WTC11 (cell line): ENCODE measurements at regions not wholly inside any gene's neighbourhood (a gene's known extent, or its start where the extent isn't known, plus 50 kb on each side); places are given as distances from the start of the nearest gene placed in this dataset.

ENCODE experiments used
- ATAC-seq: fragments of 200-7000 bp; cut with Tn5 transposase; 2 replicates; pipeline ENCODE4 v1.10.0; 2021; ENCODE audit warnings: mild to moderate bottlenecking, moderate library complexity
- CTCF ChIA-PET: fragments of 300-600 bp; sonication (Branson Sonifier 250); formaldehyde crosslinking; loops from one replicate; lab custom pipeline; 2021; ENCODE audit warnings: antibody characterized with exemption; lab: Charles Lee
- POLR2A ChIA-PET: fragments of 350-600 bp; sonication (Branson Sonifier 250); formaldehyde crosslinking; loops from one replicate; lab custom pipeline; 2021; ENCODE audit warnings: antibody characterized with exemption; lab: Charles Lee
- DNase-seq: peaks from one replicate; pipeline ENCODE4 v3.0.0; 2021; ENCODE audit warnings: low spot score
- H3K27ac Mint-ChIP-seq: 2 replicates; pipeline ENCODE4 v1.8.0; 2021; ENCODE audit warnings: mixed read lengths
- H3K27me3 Mint-ChIP-seq: 2 replicates; pipeline ENCODE4 v1.8.0; 2021; ENCODE audit warnings: low read depth, mild to moderate bottlenecking, moderate library complexity, mixed read lengths
- H3K36me3 Mint-ChIP-seq: 2 replicates; pipeline ENCODE4 v1.8.0; 2021; ENCODE audit warnings: mixed read lengths
- H3K4me1 Mint-ChIP-seq: 2 replicates; pipeline ENCODE4 v1.8.0; 2022; ENCODE audit warnings: mixed read lengths
- H3K4me3 Mint-ChIP-seq: 2 replicates; pipeline ENCODE4 v1.8.0; 2021; ENCODE audit warnings: mild to moderate bottlenecking, moderate library complexity, mixed read lengths
- H3K9me3 Mint-ChIP-seq: 2 replicates; pipeline ENCODE4 v1.8.0; 2021; ENCODE audit warnings: mixed read lengths
- ATF2 ChIP-seq: sonication (generic); formaldehyde crosslinking; IDR thresholded peaks from 2 replicates; pipeline ENCODE4 v1.8.1; 2022; ENCODE audit warnings: low read depth, missing genetic modification reagents, borderline replicate concordance
- FOXP1 ChIP-seq: sonication (generic); formaldehyde crosslinking; IDR thresholded peaks from 2 replicates; pipeline ENCODE4 v1.8.0; 2022; ENCODE audit warnings: missing genetic modification reagents, mild to moderate bottlenecking, moderate library complexity, borderline replicate concordance
- JUN ChIP-seq: sonication (generic); formaldehyde crosslinking; IDR thresholded peaks from 2 replicates; pipeline ENCODE4 v1.8.0; 2023; ENCODE audit warnings: mild to moderate bottlenecking, missing genetic modification reagents
- MXD4 ChIP-seq: fragments of 250-450 bp; sonication (Bioruptor Pico); IDR thresholded peaks from 2 replicates; pipeline ENCODE4 v1.8.0; 2021; ENCODE audit warnings: mild to moderate bottlenecking, moderate library complexity, borderline replicate concordance
- MYBL2 ChIP-seq: sonication (generic); formaldehyde crosslinking; IDR thresholded peaks from 2 replicates; pipeline ENCODE4 v1.8.1; 2023; ENCODE audit warnings: mild to moderate bottlenecking, moderate library complexity, missing genetic modification reagents
- NFATC4 ChIP-seq: fragments of 250-450 bp; sonication (Bioruptor Pico); IDR thresholded peaks from 2 replicates; pipeline ENCODE4 v1.9.0; 2021; ENCODE audit warnings: mild to moderate bottlenecking
- TEAD4 ChIP-seq: sonication (generic); formaldehyde crosslinking; IDR thresholded peaks from 2 replicates; pipeline ENCODE4 v1.8.0; 2022; ENCODE audit warnings: mild to moderate bottlenecking, missing genetic modification reagents
- ZBTB43 ChIP-seq: sonication (generic); formaldehyde crosslinking; IDR thresholded peaks from 2 replicates; pipeline ENCODE4 v1.8.1; 2023; ENCODE audit warnings: mild to moderate bottlenecking, missing genetic modification reagents
- ZNF121 ChIP-seq: sonication (generic); formaldehyde crosslinking; IDR thresholded peaks from 2 replicates; pipeline ENCODE4 v1.8.0; 2023; ENCODE audit warnings: missing genetic modification reagents
- ZNF532 ChIP-seq: fragments of 250-450 bp; sonication (Bioruptor Pico); IDR thresholded peaks from 2 replicates; pipeline ENCODE4 v1.9.0; 2021; ENCODE audit warnings: mild to moderate bottlenecking, borderline replicate concordance
- TF ChIP-seq, protein P1 (sequence below): sonication (generic); formaldehyde crosslinking; IDR thresholded peaks from 2 replicates; pipeline ENCODE4 v1.8.0; 2023; ENCODE audit warnings: missing genetic modification reagents, mild to moderate bottlenecking, borderline replicate concordance
- TF ChIP-seq, protein P2 (sequence below): fragments of 250-450 bp; sonication (Bioruptor Pico); conservative IDR thresholded peaks from 2 replicates; pipeline ENCODE4 v1.9.0; 2021; ENCODE audit warnings: mild to moderate bottlenecking
- TF ChIP-seq, protein P3 (sequence below): fragments of 200-600 bp; IDR thresholded peaks from 2 replicates; pipeline ENCODE4 v1.8.0; 2022; ENCODE audit warnings: antibody characterized with exemption

DNA sequence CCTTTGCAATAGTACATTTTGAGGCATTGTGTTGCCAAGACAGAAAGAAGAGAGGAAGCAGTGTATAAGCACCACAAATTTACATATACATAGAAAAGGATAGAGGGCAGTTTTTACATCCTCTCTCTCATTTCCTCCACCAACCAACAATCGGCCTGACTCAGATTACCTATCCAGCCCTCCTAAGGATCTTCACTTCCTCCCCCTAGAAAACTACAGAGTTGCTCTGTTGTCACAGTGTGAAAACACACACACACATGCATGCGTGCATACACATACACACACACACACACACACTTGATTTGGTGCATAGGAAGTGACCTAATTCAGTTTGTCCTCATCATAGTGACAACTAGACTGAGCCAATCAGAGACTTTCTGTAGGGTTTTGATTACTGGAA is 98.8 kb upstream of the SPRY1 start (continued):
- TF ChIP-seq, protein P1, sequence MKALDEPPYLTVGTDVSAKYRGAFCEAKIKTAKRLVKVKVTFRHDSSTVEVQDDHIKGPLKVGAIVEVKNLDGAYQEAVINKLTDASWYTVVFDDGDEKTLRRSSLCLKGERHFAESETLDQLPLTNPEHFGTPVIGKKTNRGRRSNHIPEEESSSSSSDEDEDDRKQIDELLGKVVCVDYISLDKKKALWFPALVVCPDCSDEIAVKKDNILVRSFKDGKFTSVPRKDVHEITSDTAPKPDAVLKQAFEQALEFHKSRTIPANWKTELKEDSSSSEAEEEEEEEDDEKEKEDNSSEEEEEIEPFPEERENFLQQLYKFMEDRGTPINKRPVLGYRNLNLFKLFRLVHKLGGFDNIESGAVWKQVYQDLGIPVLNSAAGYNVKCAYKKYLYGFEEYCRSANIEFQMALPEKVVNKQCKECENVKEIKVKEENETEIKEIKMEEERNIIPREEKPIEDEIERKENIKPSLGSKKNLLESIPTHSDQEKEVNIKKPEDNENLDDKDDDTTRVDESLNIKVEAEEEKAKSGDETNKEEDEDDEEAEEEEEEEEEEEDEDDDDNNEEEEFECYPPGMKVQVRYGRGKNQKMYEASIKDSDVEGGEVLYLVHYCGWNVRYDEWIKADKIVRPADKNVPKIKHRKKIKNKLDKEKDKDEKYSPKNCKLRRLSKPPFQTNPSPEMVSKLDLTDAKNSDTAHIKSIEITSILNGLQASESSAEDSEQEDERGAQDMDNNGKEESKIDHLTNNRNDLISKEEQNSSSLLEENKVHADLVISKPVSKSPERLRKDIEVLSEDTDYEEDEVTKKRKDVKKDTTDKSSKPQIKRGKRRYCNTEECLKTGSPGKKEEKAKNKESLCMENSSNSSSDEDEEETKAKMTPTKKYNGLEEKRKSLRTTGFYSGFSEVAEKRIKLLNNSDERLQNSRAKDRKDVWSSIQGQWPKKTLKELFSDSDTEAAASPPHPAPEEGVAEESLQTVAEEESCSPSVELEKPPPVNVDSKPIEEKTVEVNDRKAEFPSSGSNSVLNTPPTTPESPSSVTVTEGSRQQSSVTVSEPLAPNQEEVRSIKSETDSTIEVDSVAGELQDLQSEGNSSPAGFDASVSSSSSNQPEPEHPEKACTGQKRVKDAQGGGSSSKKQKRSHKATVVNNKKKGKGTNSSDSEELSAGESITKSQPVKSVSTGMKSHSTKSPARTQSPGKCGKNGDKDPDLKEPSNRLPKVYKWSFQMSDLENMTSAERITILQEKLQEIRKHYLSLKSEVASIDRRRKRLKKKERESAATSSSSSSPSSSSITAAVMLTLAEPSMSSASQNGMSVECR (CRISPR knock-in tag): no peak
- TF ChIP-seq NFATC4 (CRISPR knock-in tag): no peak

GRCh38 chr4:123298261-123298660 is 98.3 kb upstream of the SPRY1 start:
- Mint-ChIP-seq H3K9me3 (no peaks in the 10 kb centered on the region), H3K27ac (peak overlapping the region; percentile 85), H3K36me3 (no peaks in the 10 kb centered on the region), H3K27me3 (no peaks in the 10 kb centered on the region), H3K4me3 (no peak overlapping the region), H3K4me1 (peaks cover 61% of the 10 kb centered on the region)
- ChIA-PET POLR2A (no interaction called here), CTCF (no interaction called here)
- TF ChIP-seq MYBL2 (CRISPR knock-in tag) (no peak), ZBTB43 (no peak), FOXP1 (CRISPR knock-in tag) (no peak), ATF2 (CRISPR knock-in tag) (no peak)
- DNase-seq (no peak), ATAC-seq (no peak)

DNA sequence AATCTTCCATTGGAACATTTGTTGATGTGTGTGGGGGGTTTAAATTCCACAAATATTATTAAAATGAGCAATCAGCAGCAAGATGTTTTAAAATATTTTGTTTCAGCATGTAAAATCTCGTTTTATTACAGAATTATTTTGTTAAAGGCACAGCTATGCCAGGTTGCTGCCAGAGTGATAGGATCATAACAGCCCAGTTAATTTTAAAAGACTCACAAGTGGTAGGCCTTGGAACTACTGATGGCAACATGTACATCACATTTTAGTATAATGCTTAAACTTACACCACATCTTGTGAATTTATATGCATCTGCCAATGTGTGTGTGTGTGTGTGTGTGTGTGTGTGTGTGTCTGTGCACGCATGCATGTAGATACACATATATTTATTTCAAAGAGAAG is 97.8 kb upstream of the SPRY1 start:
- ATAC-seq: no peak
- Mint-ChIP-seq H3K27ac (no peak overlapping the region), H3K4me1 (peaks cover 65% of the 10 kb centered on the region), H3K9me3 (no peaks in the 10 kb centered on the region), H3K36me3 (no peaks in the 10 kb centered on the region), H3K4me3 (no peak overlapping the region), H3K27me3 (no peaks in the 10 kb centered on the region)
- ChIA-PET CTCF (no interaction called here), POLR2A (interaction anchor here (0.7 kb wide), 1 partner anchor 100 kb away, joined by 3 read pairs; no protein-coding TSS in a partner anchor)
- DNase-seq: no peak
- TF ChIP-seq JUN (CRISPR knock-in tag): no peak
- TF ChIP-seq ZNF532 (CRISPR knock-in tag): no peak
- TF ChIP-seq, protein P2, sequence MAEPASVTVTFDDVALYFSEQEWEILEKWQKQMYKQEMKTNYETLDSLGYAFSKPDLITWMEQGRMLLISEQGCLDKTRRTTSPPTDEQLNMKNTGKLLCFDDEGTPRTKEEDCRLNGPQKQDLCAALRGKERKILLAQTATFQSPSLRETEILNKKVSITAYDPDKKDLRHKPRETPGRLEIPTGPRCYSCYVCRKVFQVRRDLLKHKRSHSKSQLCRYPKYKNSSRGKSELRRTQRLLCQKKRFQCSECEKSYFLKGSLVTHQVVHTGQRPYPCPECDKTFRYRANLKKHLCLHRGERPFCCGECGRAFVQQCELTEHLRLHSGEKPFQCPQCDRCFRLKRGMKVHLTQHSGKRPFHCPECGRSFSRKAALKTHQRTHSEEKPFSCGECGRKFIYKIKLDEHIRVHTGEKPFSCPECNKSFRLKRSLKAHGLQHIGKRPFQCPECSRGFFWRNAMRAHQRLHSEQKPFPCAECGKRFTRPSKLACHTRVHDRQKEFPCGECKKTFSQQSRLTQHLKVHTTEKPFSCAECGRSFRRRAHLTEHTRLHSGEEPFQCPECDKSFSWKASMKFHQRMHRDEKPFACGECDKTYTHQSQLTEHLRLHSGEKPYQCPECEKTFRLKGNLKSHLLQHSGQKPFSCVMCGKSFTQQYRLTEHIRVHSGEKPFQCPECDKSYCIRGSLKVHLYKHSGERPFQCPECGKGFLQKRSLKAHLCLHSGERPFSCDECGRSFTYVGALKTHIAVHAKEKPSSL (CRISPR knock-in tag): no peak
- no peak for TF ChIP-seq TEAD4
- no peak for TF ChIP-seq MXD4 (CRISPR knock-in tag)
- no peak for TF ChIP-seq ZNF121 (CRISPR knock-in tag)
- TF ChIP-seq, protein P3, sequence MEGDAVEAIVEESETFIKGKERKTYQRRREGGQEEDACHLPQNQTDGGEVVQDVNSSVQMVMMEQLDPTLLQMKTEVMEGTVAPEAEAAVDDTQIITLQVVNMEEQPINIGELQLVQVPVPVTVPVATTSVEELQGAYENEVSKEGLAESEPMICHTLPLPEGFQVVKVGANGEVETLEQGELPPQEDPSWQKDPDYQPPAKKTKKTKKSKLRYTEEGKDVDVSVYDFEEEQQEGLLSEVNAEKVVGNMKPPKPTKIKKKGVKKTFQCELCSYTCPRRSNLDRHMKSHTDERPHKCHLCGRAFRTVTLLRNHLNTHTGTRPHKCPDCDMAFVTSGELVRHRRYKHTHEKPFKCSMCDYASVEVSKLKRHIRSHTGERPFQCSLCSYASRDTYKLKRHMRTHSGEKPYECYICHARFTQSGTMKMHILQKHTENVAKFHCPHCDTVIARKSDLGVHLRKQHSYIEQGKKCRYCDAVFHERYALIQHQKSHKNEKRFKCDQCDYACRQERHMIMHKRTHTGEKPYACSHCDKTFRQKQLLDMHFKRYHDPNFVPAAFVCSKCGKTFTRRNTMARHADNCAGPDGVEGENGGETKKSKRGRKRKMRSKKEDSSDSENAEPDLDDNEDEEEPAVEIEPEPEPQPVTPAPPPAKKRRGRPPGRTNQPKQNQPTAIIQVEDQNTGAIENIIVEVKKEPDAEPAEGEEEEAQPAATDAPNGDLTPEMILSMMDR: no peak
